PC-9 (cell line): ENCODE measurements at regions not wholly inside any gene's neighbourhood (a gene's known extent, or its start where the extent isn't known, plus 50 kb on each side); places are given as distances from the start of the nearest gene placed in this dataset.

Experiments used
- CTCF ChIP-seq: fragments of 200-600 bp; sonication (generic); conservative IDR thresholded peaks from 2 replicates; pipeline ENCODE4 v1.6.1; 2017; ENCODE audit warnings: mixed run types, antibody characterized with exemption, mild to moderate bottlenecking, moderate library complexity
- EZH2 ChIP-seq: fragments of 200-600 bp; sonication (generic); IDR thresholded peaks from 2 replicates; pipeline ENCODE4 v1.8.0; 2017; ENCODE audit warnings: antibody characterized with exemption, low read depth

DNA sequence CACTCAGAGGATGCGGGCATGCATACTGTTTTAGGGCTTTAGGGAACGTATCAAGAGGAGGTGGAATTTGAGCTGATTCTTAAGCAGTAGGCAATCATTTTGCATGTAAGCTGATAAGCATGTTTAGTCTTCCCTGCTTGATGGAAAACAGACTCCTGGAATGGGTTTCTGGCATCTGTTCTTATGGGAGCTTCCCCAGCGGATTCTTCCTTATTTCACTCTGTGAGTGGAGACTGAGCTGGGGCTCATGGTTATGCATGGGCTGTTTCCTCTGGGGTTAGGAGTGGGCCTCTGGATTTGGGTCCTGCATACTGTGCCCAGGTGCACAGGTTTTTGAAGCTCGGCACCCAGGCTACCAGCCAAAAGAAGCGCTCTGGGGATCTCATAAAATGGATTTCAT, 93.4 kb downstream of the DIRAS3 start:
- TF ChIP-seq CTCF (no peak), EZH2 (no peak)
